ENCODE measurements at regions not wholly inside any gene's neighbourhood (a gene's known extent, or its start where the extent isn't known, plus 50 kb on each side); places are given as distances from the start of the nearest gene placed in this dataset.
"Not testable (repeated sequence)": the region's sequence is repeated elsewhere in the genome, so short reads cannot be mapped to it uniquely, and the experiment has no call there.

DNA sequence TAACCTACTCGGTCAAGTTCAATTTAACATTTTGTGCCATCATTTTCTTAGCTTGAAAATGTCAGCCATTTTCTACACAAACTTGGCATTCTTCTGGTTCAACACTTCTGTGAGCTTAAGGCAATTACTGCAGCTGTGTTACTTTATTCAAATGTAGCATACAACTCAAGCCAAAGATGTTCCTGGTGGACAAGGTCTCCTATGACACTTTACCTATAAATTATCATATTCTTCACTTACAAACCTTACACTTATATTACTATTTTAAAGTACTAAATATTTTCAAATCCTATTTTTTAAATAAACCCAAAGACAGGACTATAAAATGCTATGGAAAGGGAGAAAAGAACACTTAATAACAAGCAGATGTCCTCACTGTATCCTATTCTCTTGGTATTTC is 1045.3 kb downstream of the TSN start:
- no peaks in the 10 kb centered on the region for H3K4me1 Mint-ChIP-seq
- peaks cover 3% of the 10 kb centered on the region for H3K27me3 Mint-ChIP-seq (ENCODE audit: low read depth)
- no peak for TF ChIP-seq CTCF (IDR thresholded peaks at IDR 0.05; ENCODE audit: unreplicated experiment in 3 of 3)
- no peaks in the 10 kb centered on the region for H3K9me3 Mint-ChIP-seq
- H3K27ac Mint-ChIP-seq: no peak overlapping the region
- H3K36me3 Mint-ChIP-seq (ENCODE audit: low read depth): no peaks in the 10 kb centered on the region
- H3K4me3 Mint-ChIP-seq: no peak overlapping the region

DNA sequence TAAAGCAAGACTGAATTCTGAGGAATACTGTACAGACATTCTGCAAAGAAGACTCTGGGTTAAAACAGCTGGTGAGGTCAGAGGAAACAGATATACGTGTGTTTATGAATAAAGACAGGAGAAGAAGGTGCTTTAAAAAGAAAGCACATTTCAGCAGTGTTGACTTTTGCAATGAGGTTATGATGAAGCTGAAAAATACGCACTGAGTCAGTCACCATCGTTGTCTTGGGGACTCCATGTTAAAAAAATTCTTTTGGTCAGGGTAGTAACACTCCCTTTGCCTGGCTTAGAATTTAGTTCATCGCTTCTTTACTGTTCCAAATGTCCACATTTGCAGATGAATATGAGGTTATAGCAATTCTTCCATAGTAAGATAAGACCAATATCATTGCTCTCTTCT is 1049.0 kb downstream of the TSN start:
- peaks cover 3% of the 10 kb centered on the region for H3K27me3 Mint-ChIP-seq (ENCODE audit: low read depth)
- no peaks in the 10 kb centered on the region for H3K4me1 Mint-ChIP-seq
- no peaks in the 10 kb centered on the region for H3K36me3 Mint-ChIP-seq (ENCODE audit: low read depth)
- H3K27ac Mint-ChIP-seq: no peak overlapping the region
- TF ChIP-seq CTCF (IDR thresholded peaks at IDR 0.05; ENCODE audit: unreplicated experiment in 3 of 3): no peak
- no peak overlapping the region for H3K4me3 Mint-ChIP-seq
- H3K9me3 Mint-ChIP-seq: peaks cover 14% of the 10 kb centered on the region

DNA sequence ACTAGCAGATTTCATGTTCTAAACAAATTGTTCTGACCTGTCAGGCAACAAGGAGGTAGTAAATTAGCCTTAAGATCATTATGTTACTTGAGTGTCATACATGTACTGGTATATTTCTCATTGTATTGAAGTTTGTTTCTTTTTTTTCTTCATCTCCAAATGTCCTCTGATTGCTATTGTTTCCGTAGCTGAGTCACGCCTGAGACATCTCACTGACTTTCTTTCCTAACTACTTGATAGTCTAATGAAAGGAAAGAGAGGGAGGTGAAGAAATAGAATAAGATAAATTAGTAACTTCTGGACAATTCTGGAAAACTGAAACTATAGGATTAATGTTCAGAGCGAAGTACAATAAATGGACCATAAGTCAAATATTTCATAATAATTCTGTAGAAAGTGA is 1049.9 kb downstream of the TSN start:
- TF ChIP-seq CTCF (IDR thresholded peaks at IDR 0.05; ENCODE audit: unreplicated experiment in 3 of 3): no peak
- Mint-ChIP-seq H3K9me3 (peaks cover 18% of the 10 kb centered on the region), H3K4me3 (no peak overlapping the region), H3K27me3 (ENCODE audit: low read depth) (peaks cover 3% of the 10 kb centered on the region), H3K4me1 (no peaks in the 10 kb centered on the region), H3K36me3 (ENCODE audit: low read depth) (no peaks in the 10 kb centered on the region), H3K27ac (no peak overlapping the region)

- Mint-ChIP-seq H3K27me3 (ENCODE audit: low read depth) (peaks cover 3% of the 10 kb centered on the region), H3K4me3 (no peak overlapping the region), H3K9me3 (peaks cover 33% of the 10 kb centered on the region), H3K4me1 (no peaks in the 10 kb centered on the region), H3K36me3 (ENCODE audit: low read depth) (peaks cover 3% of the 10 kb centered on the region), H3K27ac (no peak overlapping the region)
- no peak for TF ChIP-seq CTCF (IDR thresholded peaks at IDR 0.05; ENCODE audit: unreplicated experiment in 3 of 3)
Measured at GRCh38 chr2:122808286-122808969, 1053.0 kb downstream of the TSN start.

GRCh38 chr2:122812214-122812613 is 1056.8 kb downstream of the TSN start:
- peaks cover 35% of the 10 kb centered on the region for H3K9me3 Mint-ChIP-seq
- H3K36me3 Mint-ChIP-seq (ENCODE audit: low read depth); H3K4me1 Mint-ChIP-seq; H3K27ac Mint-ChIP-seq; H3K4me3 Mint-ChIP-seq; H3K27me3 Mint-ChIP-seq (ENCODE audit: low read depth): not testable (repeated sequence)

DNA sequence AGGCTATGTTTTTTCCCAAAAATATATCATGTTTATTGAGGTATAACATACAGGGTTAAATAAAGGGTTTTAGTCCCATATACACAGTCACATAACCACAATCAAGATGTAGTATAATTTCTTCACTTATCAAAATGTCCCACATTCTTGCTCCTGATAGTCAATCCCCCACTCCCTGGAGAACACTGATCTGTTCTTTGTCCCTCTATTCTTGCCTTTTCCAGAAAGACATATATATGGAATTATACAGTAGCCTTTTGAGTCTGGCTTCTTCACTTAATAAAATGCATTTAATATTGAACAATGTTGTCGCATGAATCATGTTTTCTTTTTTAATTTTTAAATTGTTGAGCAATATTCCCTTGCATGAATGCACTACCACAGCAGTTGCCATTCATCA is 1059.7 kb downstream of the TSN start:
- Mint-ChIP-seq H3K9me3 (peaks cover 21% of the 10 kb centered on the region), H3K4me3 (no peak overlapping the region), H3K27ac (no peak overlapping the region), H3K27me3 (ENCODE audit: low read depth) (no peaks in the 10 kb centered on the region), H3K36me3 (ENCODE audit: low read depth) (peaks cover 3% of the 10 kb centered on the region), H3K4me1 (peaks cover 7% of the 10 kb centered on the region)
- no peak for TF ChIP-seq CTCF (IDR thresholded peaks at IDR 0.05; ENCODE audit: unreplicated experiment in 3 of 3)
